Neural cell (in vitro differentiated cells): ENCODE measurements at regions not wholly inside any gene's neighbourhood (a gene's known extent, or its start where the extent isn't known, plus 50 kb on each side); places are given as distances from the start of the nearest gene placed in this dataset.

Source experiments
- EP300 ChIP-seq: fragments of 450-650 bp; conservative IDR thresholded peaks from 2 replicates; pipeline ENCODE4 v1.6.1; 2014; ENCODE audit warnings: antibody characterized with exemption, mild to moderate bottlenecking, moderate library complexity; ENCODE audit not compliant: poor library complexity, severe bottlenecking
- EZH2 ChIP-seq: fragments of 200-600, 300-800 bp; shearing (Covaris generic), sonication (generic); IDR thresholded peaks from 2 replicates; pipeline ENCODE4 v1.6.1; 2014; ENCODE audit warnings: antibody characterized with exemption, low read length, borderline replicate concordance, mild to moderate bottlenecking; ENCODE audit not compliant: insufficient read depth, poor library complexity, severe bottlenecking
- MXI1 ChIP-seq: fragments of 450-650 bp; conservative IDR thresholded peaks from 2 replicates; pipeline ENCODE4 v1.6.1; 2014; ENCODE audit warnings: antibody characterized with exemption, mild to moderate bottlenecking; ENCODE audit not compliant: poor library complexity, severe bottlenecking
- REST ChIP-seq: IDR thresholded peaks from 2 replicates; pipeline ENCODE4 v1.6.1; 2012; ENCODE audit warnings: borderline replicate concordance
- TF ChIP-seq, protein P1 (sequence below): fragments of 450-650 bp; IDR thresholded peaks from 2 replicates; pipeline ENCODE4 v1.5.1; 2014; ENCODE audit warnings: antibody characterized with exemption, mild to moderate bottlenecking, moderate library complexity; ENCODE audit not compliant: poor library complexity, severe bottlenecking

DNA sequence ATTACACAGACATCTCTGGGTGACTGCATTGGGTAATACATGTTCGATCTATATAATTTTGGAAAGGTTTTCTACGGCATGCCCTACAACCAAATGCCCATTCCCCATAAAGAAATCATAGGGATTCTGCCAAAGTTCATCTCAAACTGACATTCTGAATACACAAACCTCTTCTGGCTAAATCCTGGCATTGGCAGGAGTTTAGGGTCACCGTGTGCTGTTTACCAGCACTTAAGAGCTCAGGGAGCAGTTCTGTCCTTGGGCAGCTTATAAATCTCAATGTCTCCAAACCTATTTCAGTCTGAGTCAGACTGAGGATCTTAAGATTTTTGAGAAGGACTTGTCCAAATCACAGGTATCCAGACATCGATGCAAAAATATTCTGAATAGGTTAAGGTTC lies 809.6 kb upstream of the LRRN3 start:
- TF ChIP-seq EZH2 (no peak), MXI1 (no peak), EP300 (no peak), REST (no peak)
- TF ChIP-seq, protein P1, sequence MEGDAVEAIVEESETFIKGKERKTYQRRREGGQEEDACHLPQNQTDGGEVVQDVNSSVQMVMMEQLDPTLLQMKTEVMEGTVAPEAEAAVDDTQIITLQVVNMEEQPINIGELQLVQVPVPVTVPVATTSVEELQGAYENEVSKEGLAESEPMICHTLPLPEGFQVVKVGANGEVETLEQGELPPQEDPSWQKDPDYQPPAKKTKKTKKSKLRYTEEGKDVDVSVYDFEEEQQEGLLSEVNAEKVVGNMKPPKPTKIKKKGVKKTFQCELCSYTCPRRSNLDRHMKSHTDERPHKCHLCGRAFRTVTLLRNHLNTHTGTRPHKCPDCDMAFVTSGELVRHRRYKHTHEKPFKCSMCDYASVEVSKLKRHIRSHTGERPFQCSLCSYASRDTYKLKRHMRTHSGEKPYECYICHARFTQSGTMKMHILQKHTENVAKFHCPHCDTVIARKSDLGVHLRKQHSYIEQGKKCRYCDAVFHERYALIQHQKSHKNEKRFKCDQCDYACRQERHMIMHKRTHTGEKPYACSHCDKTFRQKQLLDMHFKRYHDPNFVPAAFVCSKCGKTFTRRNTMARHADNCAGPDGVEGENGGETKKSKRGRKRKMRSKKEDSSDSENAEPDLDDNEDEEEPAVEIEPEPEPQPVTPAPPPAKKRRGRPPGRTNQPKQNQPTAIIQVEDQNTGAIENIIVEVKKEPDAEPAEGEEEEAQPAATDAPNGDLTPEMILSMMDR, result no peak
